HG03457 (cell line): ENCODE measurements at regions not wholly inside any gene's neighbourhood (a gene's known extent, or its start where the extent isn't known, plus 50 kb on each side); places are given as distances from the start of the nearest gene placed in this dataset.
"Not testable (repeated sequence)": the region's sequence is repeated elsewhere in the genome, so short reads cannot be mapped to it uniquely, and the experiment has no call there.

Experiments
- ATAC-seq: cut with Tn5 transposase; IDR thresholded peaks from one replicate; pipeline ENCODE4 v1.9.1; 2021; ENCODE audit warnings: moderate number of reproducible peaks; ENCODE audit not compliant: unreplicated experiment

GRCh38 chr6:98014442-98015201 lies 731.6 kb upstream of the MMS22L start:
- ATAC-seq, result no peak

GRCh38 chr6:98016565-98016964 lies 733.5 kb upstream of the MMS22L start:
- ATAC-seq, result no peak

- ATAC-seq, result no peak
These were observed 737.2 kb upstream of the MMS22L start for GRCh38 chr6:98020222-98020621.

GRCh38 chr6:98024359-98024758 lies 741.3 kb upstream of the MMS22L start:
- ATAC-seq, result no peak

GRCh38 chr6:98027898-98028297 lies 744.9 kb upstream of the MMS22L start:
- ATAC-seq, result no peak

- no peak for ATAC-seq
These were observed 750.6 kb upstream of the MMS22L start for GRCh38 chr6:98033617-98034016.

- ATAC-seq, result no peak
These were observed 753.4 kb upstream of the MMS22L start for GRCh38 chr6:98036344-98036923.

- no peak for ATAC-seq
These were observed 754.6 kb upstream of the MMS22L start for GRCh38 chr6:98037571-98037970.

- no peak for ATAC-seq
These were observed 756.4 kb upstream of the MMS22L start for GRCh38 chr6:98039443-98039842.

- ATAC-seq, result no peak
These were observed 757.0 kb upstream of the MMS22L start for GRCh38 chr6:98039904-98040607.

GRCh38 chr6:98041056-98041455 lies 758.0 kb upstream of the MMS22L start:
- no peak for ATAC-seq

GRCh38 chr6:98041921-98042320 lies 758.9 kb upstream of the MMS22L start:
- no peak for ATAC-seq

- ATAC-seq, result no peak
These were observed 761.1 kb upstream of the MMS22L start for GRCh38 chr6:98044151-98044561.

- ATAC-seq, result no peak
These were observed 761.9 kb upstream of the MMS22L start for GRCh38 chr6:98044791-98045470.

- ATAC-seq, result no peak
These were observed 764.1 kb upstream of the MMS22L start for GRCh38 chr6:98047164-98047563.

GRCh38 chr6:98047871-98048270 lies 764.9 kb upstream of the MMS22L start:
- no peak for ATAC-seq

- no peak for ATAC-seq
These were observed 771.4 kb upstream of the MMS22L start for GRCh38 chr6:98054453-98054852.

GRCh38 chr6:98056955-98057354 lies 773.9 kb upstream of the MMS22L start:
- ATAC-seq, result no peak

GRCh38 chr6:98067375-98067774 lies 767.0 kb upstream of the POU3F2 start:
- ATAC-seq, result no peak

- ATAC-seq, result not testable (repeated sequence)
These were observed 745.8 kb upstream of the POU3F2 start for GRCh38 chr6:98088537-98088936.

- ATAC-seq, result no peak
These were observed 742.0 kb upstream of the POU3F2 start for GRCh38 chr6:98092331-98092730.

- ATAC-seq, result no peak
These were observed 739.7 kb upstream of the POU3F2 start for GRCh38 chr6:98094696-98095095.
